A673 (cell line): ENCODE measurements at regions not wholly inside any gene's neighbourhood (a gene's known extent, or its start where the extent isn't known, plus 50 kb on each side); places are given as distances from the start of the nearest gene placed in this dataset.

ENCODE experiments used
- EZH2 ChIP-seq: fragments of 200-600 bp; sonication (generic); IDR thresholded peaks from 2 replicates; pipeline ENCODE4 v1.6.1; 2017; ENCODE audit warnings: borderline replicate concordance, low read depth, mild to moderate bottlenecking, mixed read lengths, antibody characterized with exemption, low read length; ENCODE audit not compliant: poor library complexity, severe bottlenecking
- TF ChIP-seq, protein P1 (sequence below): fragments of 300-800, 200-600 bp; sonication (generic); conservative IDR thresholded peaks from 2 replicates; pipeline ENCODE4 v1.5.1; 2017; ENCODE audit warnings: low read depth, mild to moderate bottlenecking, antibody characterized with exemption, low read length, moderate library complexity, mixed read lengths

DNA sequence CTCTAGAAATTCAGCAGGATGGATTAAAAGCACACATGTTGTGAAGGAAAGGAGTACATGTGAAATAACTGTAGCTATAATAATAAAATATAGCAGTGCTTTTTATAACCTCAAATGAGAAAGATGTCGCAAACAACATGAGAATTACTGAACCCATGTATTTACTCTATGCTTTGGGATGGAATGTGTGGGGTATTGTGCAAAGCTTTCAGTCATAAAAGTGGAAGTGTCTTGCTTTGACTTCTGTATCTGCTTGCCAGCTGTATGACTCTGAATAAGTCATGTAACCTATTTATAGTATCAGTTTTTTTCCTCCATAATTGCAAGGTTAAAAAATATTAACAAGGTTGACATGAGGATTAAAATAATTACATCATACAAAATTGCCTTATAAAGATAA, 519.3 kb upstream of the CADM2 start:
- TF ChIP-seq, protein P1, sequence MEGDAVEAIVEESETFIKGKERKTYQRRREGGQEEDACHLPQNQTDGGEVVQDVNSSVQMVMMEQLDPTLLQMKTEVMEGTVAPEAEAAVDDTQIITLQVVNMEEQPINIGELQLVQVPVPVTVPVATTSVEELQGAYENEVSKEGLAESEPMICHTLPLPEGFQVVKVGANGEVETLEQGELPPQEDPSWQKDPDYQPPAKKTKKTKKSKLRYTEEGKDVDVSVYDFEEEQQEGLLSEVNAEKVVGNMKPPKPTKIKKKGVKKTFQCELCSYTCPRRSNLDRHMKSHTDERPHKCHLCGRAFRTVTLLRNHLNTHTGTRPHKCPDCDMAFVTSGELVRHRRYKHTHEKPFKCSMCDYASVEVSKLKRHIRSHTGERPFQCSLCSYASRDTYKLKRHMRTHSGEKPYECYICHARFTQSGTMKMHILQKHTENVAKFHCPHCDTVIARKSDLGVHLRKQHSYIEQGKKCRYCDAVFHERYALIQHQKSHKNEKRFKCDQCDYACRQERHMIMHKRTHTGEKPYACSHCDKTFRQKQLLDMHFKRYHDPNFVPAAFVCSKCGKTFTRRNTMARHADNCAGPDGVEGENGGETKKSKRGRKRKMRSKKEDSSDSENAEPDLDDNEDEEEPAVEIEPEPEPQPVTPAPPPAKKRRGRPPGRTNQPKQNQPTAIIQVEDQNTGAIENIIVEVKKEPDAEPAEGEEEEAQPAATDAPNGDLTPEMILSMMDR, result no peak
- no peak for TF ChIP-seq EZH2
